ENCODE measurements at regions not wholly inside any gene's neighbourhood (a gene's known extent, or its start where the extent isn't known, plus 50 kb on each side); places are given as distances from the start of the nearest gene placed in this dataset.

DNA sequence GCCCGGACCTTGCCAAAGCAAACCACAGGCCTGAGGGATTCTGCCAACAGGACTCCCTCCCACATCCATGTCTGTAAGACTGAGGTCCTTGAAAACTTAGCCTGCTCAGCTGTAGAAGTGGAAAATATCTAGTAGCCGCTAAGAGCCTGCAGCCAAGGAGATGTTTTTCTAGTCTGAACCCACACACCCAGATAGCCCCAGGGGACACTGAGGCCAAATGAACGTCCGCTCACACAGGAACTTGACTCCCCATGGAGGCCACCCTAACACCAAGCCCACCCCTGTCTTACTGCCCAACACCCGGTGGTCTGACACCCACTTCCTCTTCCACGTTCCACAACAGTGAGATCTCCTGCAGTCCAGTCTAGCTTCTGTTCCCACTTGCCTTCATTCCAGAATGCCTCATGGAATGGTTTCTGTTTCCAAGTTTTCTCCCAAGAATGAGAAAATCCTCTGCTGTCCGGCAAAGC lies 174.8 kb downstream of the PLPP3 start:
- no peak for TF ChIP-seq CTCF (IDR thresholded peaks at IDR 0.05; ENCODE audit: borderline replicate concordance, control extremely low read depth, extremely low read depth, insufficient read depth, missing control alignments)
- no peak for DNase-seq (ENCODE audit: low spot score)
- in situ Hi-C loops (cut with MboI; ENCODE audit: low sequenced_read_pairs, unreplicated experiment) = no loop called here

- in situ Hi-C loops (cut with MboI; ENCODE audit: low sequenced_read_pairs, unreplicated experiment) = no loop called here
- no peak for DNase-seq (ENCODE audit: low spot score)
These were observed 175.3 kb downstream of the PLPP3 start for GRCh38 chr1:56404066-56404465.

DNA sequence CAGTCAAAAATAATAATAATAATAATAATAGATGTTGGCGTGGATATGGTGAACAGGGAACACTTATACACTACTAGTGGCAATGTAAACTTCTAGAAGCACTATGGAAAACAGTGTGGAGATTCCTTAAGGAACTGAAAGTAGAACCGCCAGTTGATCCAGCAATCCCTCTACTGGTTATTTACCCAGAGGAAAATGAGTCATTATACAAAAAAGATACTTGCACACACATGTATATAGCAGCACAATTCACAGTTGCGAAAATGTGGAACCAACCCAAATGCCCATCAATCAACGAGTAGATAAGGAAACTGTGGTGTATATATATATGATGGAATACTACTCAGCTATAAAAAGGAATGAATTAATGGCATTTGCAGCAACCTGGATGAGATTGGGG lies 176.0 kb downstream of the PLPP3 start:
- TF ChIP-seq CTCF (IDR thresholded peaks at IDR 0.05; ENCODE audit: borderline replicate concordance, control extremely low read depth, extremely low read depth, insufficient read depth, missing control alignments) = no peak
- no peak for DNase-seq (ENCODE audit: low spot score)
- in situ Hi-C loops (cut with MboI; ENCODE audit: low sequenced_read_pairs, unreplicated experiment) = no loop called here

More at GRCh38 chr1:56404066-56404465, 175.3 kb downstream of the PLPP3 start:
- no peak for TF ChIP-seq CTCF (IDR thresholded peaks at IDR 0.05; ENCODE audit: borderline replicate concordance, control extremely low read depth, extremely low read depth, insufficient read depth, missing control alignments)

GRCh38 chr1:56401191-56401590 lies 178.2 kb downstream of the PLPP3 start:
- no peak for TF ChIP-seq CTCF (IDR thresholded peaks at IDR 0.05; ENCODE audit: borderline replicate concordance, control extremely low read depth, extremely low read depth, insufficient read depth, missing control alignments)
- in situ Hi-C loops (cut with MboI; ENCODE audit: low sequenced_read_pairs, unreplicated experiment) = no loop called here
- DNase-seq (ENCODE audit: low spot score) = no peak

DNA sequence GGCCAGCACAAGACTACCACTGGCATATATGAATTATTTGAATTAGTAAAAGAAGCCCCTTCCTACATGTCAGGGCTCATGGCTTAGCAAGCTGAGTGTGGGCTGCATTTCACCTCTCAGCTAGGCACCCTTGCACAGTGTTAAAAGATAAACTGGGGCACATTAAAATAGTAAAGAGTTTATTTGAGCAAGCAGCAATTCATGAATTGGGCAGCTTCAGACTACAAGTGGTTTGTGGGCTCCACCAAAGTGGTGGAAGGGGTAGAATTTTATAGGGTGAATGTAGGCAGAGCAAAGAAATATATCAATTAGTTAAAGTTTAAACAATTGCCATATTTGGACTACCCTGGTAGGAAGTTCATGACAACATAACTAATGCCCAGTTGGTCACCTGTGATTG lies 178.8 kb downstream of the PLPP3 start:
- no peak for TF ChIP-seq CTCF (IDR thresholded peaks at IDR 0.05; ENCODE audit: borderline replicate concordance, control extremely low read depth, extremely low read depth, insufficient read depth, missing control alignments)
- in situ Hi-C loops (cut with MboI; ENCODE audit: low sequenced_read_pairs, unreplicated experiment) = no loop called here
- no peak for DNase-seq (ENCODE audit: low spot score)

DNA sequence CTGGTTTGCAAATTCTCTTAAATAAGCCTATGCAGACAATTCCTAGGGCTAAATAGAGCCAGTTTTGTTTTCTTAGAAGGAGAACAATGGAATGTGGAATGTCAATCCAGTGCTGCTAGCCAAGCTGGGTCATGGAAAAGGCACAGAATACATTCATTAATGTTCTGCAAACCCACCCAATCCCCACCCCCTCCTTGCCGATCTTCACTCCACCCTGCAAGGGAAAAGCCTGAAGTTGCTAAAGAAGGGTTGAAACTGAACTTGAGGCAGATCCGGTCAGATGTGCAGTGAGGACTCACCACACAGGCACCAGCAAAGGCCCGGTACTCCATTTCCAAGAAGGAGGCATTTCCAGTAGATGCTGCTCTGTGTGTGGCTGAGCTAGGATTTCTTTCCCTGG lies 179.6 kb downstream of the PLPP3 start:
- in situ Hi-C loops (cut with MboI; ENCODE audit: low sequenced_read_pairs, unreplicated experiment) = no loop called here
- TF ChIP-seq CTCF (IDR thresholded peaks at IDR 0.05; ENCODE audit: borderline replicate concordance, control extremely low read depth, extremely low read depth, insufficient read depth, missing control alignments) = no peak
- no peak for DNase-seq (ENCODE audit: low spot score)

- TF ChIP-seq CTCF (IDR thresholded peaks at IDR 0.05; ENCODE audit: borderline replicate concordance, control extremely low read depth, extremely low read depth, insufficient read depth, missing control alignments) = no peak
- in situ Hi-C loops (cut with MboI; ENCODE audit: low sequenced_read_pairs, unreplicated experiment) = no loop called here
- DNase-seq (ENCODE audit: low spot score) = no peak
These were observed 180.0 kb downstream of the PLPP3 start for GRCh38 chr1:56399326-56399725.

Measured in GM13976 (cell line).